ENCODE measurements at regions not wholly inside any gene's neighbourhood (a gene's known extent, or its start where the extent isn't known, plus 50 kb on each side); places are given as distances from the start of the nearest gene placed in this dataset.
"Not testable (repeated sequence)": the region's sequence is repeated elsewhere in the genome, so short reads cannot be mapped to it uniquely, and the experiment has no call there.

DNA sequence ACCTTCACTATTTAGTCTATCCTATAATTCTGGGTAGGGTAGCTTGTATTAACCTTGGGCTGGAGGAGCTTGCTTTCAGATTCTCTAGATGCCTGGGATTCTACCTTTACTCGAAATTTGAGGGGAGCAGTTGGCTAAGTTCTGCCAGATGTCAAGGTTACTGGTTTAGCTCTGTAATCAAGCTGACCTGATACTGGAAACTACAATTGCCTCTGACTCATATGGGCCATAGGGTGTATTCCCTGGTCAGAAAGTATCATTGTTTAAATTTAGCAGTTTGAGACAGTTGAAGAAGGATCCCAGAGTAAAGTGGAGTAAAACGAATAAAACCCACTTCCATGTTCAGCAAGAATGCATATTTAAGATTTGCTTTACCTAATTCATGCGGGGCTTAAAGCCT, 337.6 kb downstream of the SPIN4 start:
- ATAC-seq: no peak
- DNase-seq: no peak
- intact Hi-C loops (cut with DNase I): no loop called here

DNA sequence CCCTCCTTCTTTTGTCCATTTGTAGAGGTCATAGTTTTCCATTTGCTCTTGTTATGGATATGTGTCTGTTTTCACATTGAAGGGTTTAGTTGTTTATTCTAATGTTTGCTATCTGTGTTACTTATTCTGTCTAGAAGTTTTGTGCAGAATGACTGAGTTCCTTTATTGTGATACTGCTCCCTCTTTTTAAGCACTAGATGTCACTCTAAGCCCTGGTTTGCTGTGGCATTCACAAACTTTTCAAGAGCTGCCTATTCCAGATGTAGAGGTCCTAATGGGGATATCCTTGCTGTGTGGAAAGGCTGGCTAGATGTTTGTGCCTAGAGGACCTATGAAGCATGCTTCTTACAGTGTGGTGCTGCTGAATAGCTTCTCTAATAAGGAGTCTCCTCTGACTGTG, 338.6 kb downstream of the SPIN4 start:
- no peak for DNase-seq
- intact Hi-C loops (cut with DNase I): no loop called here
- no peak for ATAC-seq

DNA sequence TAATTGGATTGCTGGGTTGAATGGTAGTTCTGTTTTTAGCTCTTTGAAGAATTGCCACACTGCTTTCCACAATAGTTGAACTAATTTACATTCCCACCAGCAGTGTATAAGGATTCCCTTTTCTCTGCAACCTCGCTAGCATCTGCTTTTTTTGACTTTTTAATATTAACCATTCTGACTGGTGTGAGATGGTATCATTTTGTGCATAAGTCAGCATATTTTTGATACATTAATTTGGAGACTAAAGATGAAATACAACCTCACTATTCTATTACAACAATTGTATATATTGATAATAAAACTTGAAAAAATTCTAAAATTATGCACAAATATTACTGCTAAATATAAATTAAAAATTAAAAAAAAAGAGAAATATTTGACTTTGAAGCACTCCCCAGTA, 350.9 kb downstream of the SPIN4 start:
- intact Hi-C loops (cut with DNase I); ATAC-seq; DNase-seq: not testable (repeated sequence)

Measured in left cardiac atrium (tissue), 4 donors.